LNCaP clone FGC (cell line): ENCODE measurements at regions not wholly inside any gene's neighbourhood (a gene's known extent, or its start where the extent isn't known, plus 50 kb on each side); places are given as distances from the start of the nearest gene placed in this dataset.
"Not testable (repeated sequence)": the region's sequence is repeated elsewhere in the genome, so short reads cannot be mapped to it uniquely, and the experiment has no call there.

Source experiments
- DNase-seq: peaks from one replicate; pipeline ENCODE4 v3.0.0-alpha.2; 2011; ENCODE audit warnings: low read depth
- H3K4me3 ChIP-seq: 2 replicates; pipeline ENCODE4 v1.5.1; 2011; ENCODE audit warnings: mild to moderate bottlenecking, low read depth, low read length, control low read depth
- CTCF ChIP-seq: IDR thresholded peaks from 2 replicates; pipeline ENCODE4 v1.5.1; 2012; ENCODE audit warnings: mild to moderate bottlenecking; ENCODE audit not compliant: control insufficient read depth, insufficient read depth; ENCODE audit errors: extremely low read depth

GRCh38 chr2:182506606-182507005 lies 79.8 kb upstream of the PDE1A start:
- no peak for DNase-seq
- TF ChIP-seq CTCF, result no peak
- no peak overlapping the region for H3K4me3 ChIP-seq

GRCh38 chr2:182508583-182508982 lies 81.7 kb upstream of the PDE1A start:
- H3K4me3 ChIP-seq, DNase-seq: not testable (repeated sequence)

- no peak overlapping the region for H3K4me3 ChIP-seq
- no peak for DNase-seq
- no peak for TF ChIP-seq CTCF
These were observed 82.4 kb upstream of the PDE1A start for GRCh38 chr2:182509216-182509615.

- TF ChIP-seq CTCF, result no peak
- H3K4me3 ChIP-seq, result no peak overlapping the region
- DNase-seq, result no peak
These were observed 94.9 kb upstream of the PDE1A start for GRCh38 chr2:182521453-182522404.

- TF ChIP-seq CTCF, result no peak
- DNase-seq, result no peak
These were observed 95.6 kb upstream of the PDE1A start for GRCh38 chr2:182522405-182522896.

GRCh38 chr2:182522972-182523473 lies 96.2 kb upstream of the PDE1A start:
- DNase-seq, result no peak

More at GRCh38 chr2:182522405-182522896, 95.6 kb upstream of the PDE1A start:
- no peak overlapping the region for H3K4me3 ChIP-seq

GRCh38 chr2:182530636-182531035 lies 103.8 kb upstream of the PDE1A start:
- H3K4me3 ChIP-seq, result no peak overlapping the region
- no peak for DNase-seq
- TF ChIP-seq CTCF, result no peak

More at GRCh38 chr2:182522972-182523473, 96.2 kb upstream of the PDE1A start:
- no peak overlapping the region for H3K4me3 ChIP-seq
- TF ChIP-seq CTCF, result no peak
